GM21717 (cell line): ENCODE measurements at regions not wholly inside any gene's neighbourhood (a gene's known extent, or its start where the extent isn't known, plus 50 kb on each side); places are given as distances from the start of the nearest gene placed in this dataset.

Experiments used
- ATAC-seq: cut with Tn5 transposase; IDR thresholded peaks from one replicate; pipeline ENCODE4 v1.9.1; 2021; ENCODE audit warnings: mild to moderate bottlenecking, moderate library complexity; ENCODE audit not compliant: unreplicated experiment

- no peak for ATAC-seq
Measured at GRCh38 chr10:21174715-21175495, 277.8 kb upstream of the NEBL start.

GRCh38 chr10:21173802-21174714, 276.9 kb upstream of the NEBL start:
- ATAC-seq: no peak

GRCh38 chr10:21172930-21173801, 276.1 kb upstream of the NEBL start:
- ATAC-seq: no peak

GRCh38 chr10:21172542-21172929, 275.4 kb upstream of the NEBL start:
- no peak for ATAC-seq

DNA sequence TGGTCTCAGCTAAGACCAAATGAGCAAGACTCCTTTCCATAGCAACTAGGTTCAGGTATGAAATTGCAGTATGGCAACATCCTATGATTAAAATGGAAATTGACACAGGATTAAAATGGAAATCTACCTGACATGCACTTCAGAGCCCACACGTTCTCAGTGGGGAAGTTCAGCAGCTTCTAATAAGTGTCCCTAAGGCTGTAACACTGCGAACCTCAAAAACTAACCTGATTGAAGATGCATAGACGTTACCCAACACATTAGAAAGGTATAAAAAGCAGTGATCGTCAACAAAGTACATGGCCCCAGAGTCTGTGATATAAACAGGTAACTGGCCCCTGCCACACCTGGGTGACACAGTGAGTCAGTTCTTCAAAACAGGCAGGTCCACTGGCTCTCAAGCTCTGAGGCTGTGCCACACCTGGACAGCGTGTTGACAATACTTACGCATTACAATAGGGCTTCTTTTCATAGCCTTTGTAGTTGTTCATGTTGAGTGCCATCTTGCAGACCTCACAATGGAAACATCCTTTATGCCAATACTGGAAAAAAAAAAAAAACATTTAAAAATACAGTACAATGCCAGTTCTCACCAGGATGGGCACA, 274.9 kb upstream of the NEBL start:
- no peak for ATAC-seq

GRCh38 chr10:21171197-21171935, 274.3 kb upstream of the NEBL start:
- no peak for ATAC-seq

DNA sequence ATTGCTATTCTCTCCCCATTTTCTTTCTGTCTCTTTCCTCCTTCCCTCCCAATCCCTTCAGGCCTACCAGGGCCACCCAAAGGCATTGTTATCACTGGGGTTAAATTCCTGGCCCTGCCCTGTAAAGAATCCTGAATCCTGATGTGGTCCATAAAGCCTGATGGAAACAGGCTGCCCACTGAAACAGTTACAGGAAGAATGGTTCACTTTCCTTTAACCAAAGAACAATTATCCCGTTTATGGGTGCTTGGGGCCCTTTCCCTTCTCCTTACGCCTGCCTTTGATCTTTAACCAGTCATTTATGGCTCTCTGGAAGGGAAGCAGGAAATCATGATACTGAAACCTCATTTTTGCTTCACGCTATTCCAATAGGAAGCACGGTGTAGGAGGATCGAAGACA, 273.1 kb upstream of the NEBL start:
- ATAC-seq: no peak

- no peak for ATAC-seq
Measured at GRCh38 chr10:21169271-21169670, 272.2 kb upstream of the NEBL start.

DNA sequence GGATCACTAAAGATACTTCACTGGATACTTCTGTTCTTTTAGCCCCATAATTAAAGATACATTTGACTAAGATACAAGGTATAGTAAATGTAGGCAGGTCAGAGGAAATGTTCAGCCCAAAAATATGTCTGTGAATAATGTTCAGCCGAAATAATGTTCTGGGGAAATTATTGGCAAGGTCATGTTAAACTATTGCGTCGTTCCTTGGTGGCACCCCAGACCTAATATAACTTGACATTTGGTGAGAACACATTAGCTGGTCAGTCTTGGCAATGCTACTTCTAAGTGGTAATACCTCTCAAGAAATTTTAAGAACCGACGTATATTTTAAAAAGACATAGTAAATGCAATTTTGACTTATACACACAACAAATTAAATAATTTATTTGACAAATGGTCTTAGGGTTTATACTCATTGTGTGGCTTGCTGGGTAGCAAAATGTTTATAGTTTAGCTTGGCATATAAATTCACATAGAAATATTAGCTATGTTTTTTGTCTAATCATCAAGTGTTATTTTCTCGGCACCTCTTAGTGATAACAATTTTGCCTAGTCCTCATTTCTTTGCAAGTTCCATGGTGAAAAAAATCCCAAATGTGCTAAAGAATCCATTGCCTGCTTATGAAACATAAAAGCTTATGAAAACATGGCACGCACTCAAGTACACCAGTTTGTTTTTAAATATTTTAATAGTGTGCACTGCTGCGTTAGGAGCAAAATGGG, 270.3 kb upstream of the NEBL start:
- ATAC-seq: no peak

GRCh38 chr10:21166557-21167287, 269.6 kb upstream of the NEBL start:
- no peak for ATAC-seq

- no peak for ATAC-seq
Measured at GRCh38 chr10:21165489-21165888, 268.4 kb upstream of the NEBL start.

DNA sequence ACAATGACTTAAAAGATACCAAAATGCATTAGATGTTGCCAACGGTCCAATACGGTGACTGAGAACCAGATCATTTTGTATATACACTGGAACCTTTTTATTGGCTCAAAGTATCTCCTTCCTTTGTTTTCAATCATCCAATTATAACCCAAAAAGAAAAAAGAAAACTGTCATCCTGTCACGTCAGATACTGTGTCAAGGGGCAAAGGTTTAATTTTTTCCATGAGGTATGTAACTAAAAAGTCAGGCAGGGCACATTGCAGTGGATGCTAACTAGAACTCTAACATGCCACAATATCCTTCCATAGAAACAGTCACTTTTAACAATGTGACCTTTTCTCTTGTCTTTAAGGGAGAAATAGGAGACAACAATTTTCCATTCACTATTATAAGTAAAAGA, 267.6 kb upstream of the NEBL start:
- ATAC-seq: no peak

- ATAC-seq: no peak
Measured at GRCh38 chr10:21162948-21163347, 265.8 kb upstream of the NEBL start.

DNA sequence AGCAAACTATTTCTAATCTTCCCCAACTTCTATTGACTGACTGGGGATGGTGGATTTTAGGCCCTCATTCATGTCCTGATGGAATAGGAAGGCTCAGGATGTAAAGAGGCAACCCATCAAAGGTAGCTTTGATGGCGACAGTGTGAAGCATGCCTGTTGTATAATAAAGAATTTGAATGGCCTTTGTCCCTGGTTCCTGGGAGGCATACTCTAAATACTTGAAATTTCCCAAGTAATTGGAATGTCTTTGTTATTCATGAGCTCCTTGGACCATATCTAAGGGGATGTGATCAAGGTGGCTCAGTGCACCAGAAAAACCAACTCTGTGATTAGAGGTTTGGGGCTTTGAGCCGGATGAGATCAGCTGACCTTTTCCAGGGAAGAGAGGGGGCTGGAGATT, 264.5 kb upstream of the NEBL start:
- ATAC-seq: no peak

GRCh38 chr10:21161090-21161625, 264.0 kb upstream of the NEBL start:
- ATAC-seq: no peak

DNA sequence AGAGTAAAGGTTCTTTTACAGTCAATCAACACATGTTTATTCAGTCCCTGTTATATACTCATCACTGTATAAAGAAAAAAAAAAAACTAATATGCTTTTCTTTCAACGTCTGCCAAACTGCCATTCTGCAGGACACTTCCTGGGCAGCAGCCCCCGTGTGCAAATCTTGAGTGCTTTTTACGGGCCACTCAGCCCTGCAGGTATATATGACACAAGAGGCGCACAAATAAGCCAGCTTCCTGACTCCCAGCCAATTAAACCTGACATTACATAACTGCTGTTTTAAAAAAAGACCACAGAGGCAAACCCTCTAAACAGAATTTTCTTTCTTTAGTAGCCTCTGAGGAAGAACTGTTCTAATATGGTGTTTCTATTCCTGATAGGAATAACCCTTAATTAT, 263.0 kb upstream of the NEBL start:
- no peak for ATAC-seq

DNA sequence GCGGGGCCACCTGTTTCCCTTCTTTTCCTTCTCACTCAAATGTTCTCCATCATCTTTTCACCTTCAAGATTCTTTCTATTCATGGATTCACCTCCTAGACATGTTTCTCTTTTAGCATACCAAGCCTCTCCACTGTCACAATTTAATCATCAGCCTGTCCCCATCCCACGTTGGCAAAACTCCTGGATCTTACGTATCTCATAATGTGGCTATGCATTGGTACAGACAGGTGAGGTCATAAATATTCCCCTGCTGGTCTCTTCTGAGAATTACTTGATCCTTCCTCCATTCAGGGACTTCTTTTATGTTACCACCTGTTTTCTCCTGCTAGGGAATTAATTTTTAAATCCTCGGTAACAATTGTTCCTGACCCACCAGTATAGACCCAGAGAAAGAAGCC, 262.6 kb upstream of the NEBL start:
- no peak for ATAC-seq

- ATAC-seq: no peak
Measured at GRCh38 chr10:21158301-21158700, 261.2 kb upstream of the NEBL start.
